ENCODE measurements at regions not wholly inside any gene's neighbourhood (a gene's known extent, or its start where the extent isn't known, plus 50 kb on each side); places are given as distances from the start of the nearest gene placed in this dataset.

DNA sequence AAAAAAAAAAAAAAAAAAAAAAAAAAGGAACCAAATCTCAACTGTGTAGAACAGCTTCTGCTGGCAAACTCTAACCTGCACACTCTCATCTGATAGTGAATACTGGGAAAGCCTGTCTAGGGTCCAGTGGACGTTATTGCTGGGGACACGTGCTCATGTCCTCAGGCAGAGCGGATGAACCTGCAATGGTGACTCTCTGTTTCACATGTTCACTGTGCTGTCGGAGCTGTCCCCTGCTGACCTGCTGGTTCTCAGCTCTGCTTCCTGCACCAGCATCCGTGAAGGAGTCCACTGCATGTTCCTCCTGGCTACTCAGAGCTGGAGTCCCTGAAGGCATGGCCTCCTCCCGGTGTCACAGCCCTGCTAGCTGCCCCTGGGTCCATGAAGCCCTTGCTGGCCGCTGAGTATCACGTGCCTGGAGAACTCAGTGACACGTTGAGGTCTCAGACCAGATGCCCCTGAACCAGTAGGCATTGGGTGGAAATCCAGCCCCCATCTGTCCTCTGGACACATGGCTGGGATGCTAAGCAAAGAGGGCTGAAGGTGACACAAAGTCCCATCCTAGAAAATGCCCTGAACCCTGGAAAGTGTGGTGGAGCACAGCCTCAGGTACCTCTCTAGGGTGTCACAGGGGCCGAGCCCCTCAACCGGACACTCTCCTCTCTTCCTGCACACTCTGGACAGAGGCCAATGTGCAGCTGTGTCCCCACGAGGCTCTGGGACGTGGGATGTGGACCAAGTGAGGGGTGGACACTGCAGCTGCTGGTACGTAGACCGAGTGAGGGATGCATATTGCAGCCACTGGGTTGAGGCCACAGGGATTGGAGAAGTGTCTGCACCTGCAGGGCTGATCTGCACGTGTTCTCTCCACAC, 54.9 kb upstream of the FRMD1 start:
- Histone ChIP-seq H3K9me3 (ENCODE audit: low read length) (no peaks in the 10 kb centered on the region), H4K20me1 (ENCODE audit: insufficient read depth, low read length) (no peaks in the 10 kb centered on the region), H3K27ac (ENCODE audit: low read depth, low read length, poor library complexity, severe bottlenecking) (no peak overlapping the region), H3K36me3 (ENCODE audit: insufficient read depth, low read length) (no peaks in the 10 kb centered on the region), H3K9me2 (ENCODE audit: insufficient read depth, low read length) (no peaks in the 10 kb centered on the region), H3K79me2 (ENCODE audit: insufficient read depth, low read depth, low read length) (no peaks in the 10 kb centered on the region), H3K4me1 (ENCODE audit: insufficient read depth, low read length, poor library complexity, severe bottlenecking) (no peaks in the 10 kb centered on the region), H3K4me3 (ENCODE audit: low read depth, low read length, poor library complexity, severe bottlenecking) (no peak overlapping the region), H2AFZ (ENCODE audit: low read length) (no peak overlapping the region), H3K4me2 (ENCODE audit: low read length) (no peak overlapping the region)
- TF ChIP-seq, protein P1, sequence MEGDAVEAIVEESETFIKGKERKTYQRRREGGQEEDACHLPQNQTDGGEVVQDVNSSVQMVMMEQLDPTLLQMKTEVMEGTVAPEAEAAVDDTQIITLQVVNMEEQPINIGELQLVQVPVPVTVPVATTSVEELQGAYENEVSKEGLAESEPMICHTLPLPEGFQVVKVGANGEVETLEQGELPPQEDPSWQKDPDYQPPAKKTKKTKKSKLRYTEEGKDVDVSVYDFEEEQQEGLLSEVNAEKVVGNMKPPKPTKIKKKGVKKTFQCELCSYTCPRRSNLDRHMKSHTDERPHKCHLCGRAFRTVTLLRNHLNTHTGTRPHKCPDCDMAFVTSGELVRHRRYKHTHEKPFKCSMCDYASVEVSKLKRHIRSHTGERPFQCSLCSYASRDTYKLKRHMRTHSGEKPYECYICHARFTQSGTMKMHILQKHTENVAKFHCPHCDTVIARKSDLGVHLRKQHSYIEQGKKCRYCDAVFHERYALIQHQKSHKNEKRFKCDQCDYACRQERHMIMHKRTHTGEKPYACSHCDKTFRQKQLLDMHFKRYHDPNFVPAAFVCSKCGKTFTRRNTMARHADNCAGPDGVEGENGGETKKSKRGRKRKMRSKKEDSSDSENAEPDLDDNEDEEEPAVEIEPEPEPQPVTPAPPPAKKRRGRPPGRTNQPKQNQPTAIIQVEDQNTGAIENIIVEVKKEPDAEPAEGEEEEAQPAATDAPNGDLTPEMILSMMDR (conservative IDR thresholded peaks at IDR 0.05; ENCODE audit: low read length) = no peak
- no peak for TF ChIP-seq EZH2phosphoT487 (IDR thresholded peaks at IDR 0.05; ENCODE audit: borderline replicate concordance, low read depth, low read length)
- ChIA-PET CTCF (ENCODE audit: unreplicated experiment) (no interaction called here), POLR2A (interaction anchor here (1.1 kb wide), 1 partner anchor 640 kb away, joined by 6 read pairs; no protein-coding TSS in a partner anchor)
- intact Hi-C loops (cut with micrococcal nuclease; ENCODE audit: unreplicated experiment) = no loop called here
- DNase-seq (ENCODE audit: low spot score) = no peak
- BruUV-seq (replicated peaks) = no TSS peak

DNA sequence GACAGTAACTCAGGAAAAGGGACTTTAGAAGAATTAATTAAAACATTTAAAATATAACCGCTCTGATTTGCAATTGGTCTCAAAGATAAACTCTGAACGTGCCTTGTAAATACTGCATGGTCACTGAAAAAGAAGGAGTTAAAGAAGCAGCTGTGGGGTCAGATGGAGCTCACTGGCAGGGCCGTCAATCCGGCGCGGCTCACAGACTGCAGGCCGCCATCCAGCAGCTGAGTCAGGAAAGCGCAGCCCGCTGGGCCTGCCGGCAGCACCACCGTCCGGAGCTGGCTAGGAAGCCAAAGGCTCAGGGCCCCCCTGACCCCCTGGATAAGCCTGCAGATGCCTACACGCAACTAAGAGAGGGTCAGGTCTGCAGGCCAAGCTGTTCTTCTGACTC, 54.2 kb upstream of the FRMD1 start:
- DNase-seq (ENCODE audit: low spot score) = no peak
- intact Hi-C loops (cut with micrococcal nuclease; ENCODE audit: unreplicated experiment) = no loop called here
- POLR2A ChIA-PET = interaction anchor here (1.1 kb wide), 1 partner anchor 641 kb away, joined by 6 read pairs; no protein-coding TSS in a partner anchor
- Histone ChIP-seq H3K9me3 (ENCODE audit: low read length) (no peaks in the 10 kb centered on the region), H3K79me2 (ENCODE audit: insufficient read depth, low read depth, low read length) (no peaks in the 10 kb centered on the region), H3K36me3 (ENCODE audit: insufficient read depth, low read length) (no peaks in the 10 kb centered on the region), H4K20me1 (ENCODE audit: insufficient read depth, low read length) (no peaks in the 10 kb centered on the region), H3K27ac (ENCODE audit: low read depth, low read length, poor library complexity, severe bottlenecking) (no peak overlapping the region), H3K9me2 (ENCODE audit: insufficient read depth, low read length) (no peaks in the 10 kb centered on the region), H3K4me1 (ENCODE audit: insufficient read depth, low read length, poor library complexity, severe bottlenecking) (no peaks in the 10 kb centered on the region), H3K4me2 (ENCODE audit: low read length) (no peak overlapping the region), H3K4me3 (ENCODE audit: low read depth, low read length, poor library complexity, severe bottlenecking) (no peak overlapping the region), H2AFZ (ENCODE audit: low read length) (no peak overlapping the region)
- TF ChIP-seq EZH2phosphoT487 (IDR thresholded peaks at IDR 0.05; ENCODE audit: borderline replicate concordance, low read depth, low read length) = no peak
- TF ChIP-seq, protein P1 (conservative IDR thresholded peaks at IDR 0.05; ENCODE audit: low read length) = no peak
- CTCF ChIA-PET (ENCODE audit: unreplicated experiment) = no interaction called here
- BruUV-seq (replicated peaks) = no TSS peak

DNA sequence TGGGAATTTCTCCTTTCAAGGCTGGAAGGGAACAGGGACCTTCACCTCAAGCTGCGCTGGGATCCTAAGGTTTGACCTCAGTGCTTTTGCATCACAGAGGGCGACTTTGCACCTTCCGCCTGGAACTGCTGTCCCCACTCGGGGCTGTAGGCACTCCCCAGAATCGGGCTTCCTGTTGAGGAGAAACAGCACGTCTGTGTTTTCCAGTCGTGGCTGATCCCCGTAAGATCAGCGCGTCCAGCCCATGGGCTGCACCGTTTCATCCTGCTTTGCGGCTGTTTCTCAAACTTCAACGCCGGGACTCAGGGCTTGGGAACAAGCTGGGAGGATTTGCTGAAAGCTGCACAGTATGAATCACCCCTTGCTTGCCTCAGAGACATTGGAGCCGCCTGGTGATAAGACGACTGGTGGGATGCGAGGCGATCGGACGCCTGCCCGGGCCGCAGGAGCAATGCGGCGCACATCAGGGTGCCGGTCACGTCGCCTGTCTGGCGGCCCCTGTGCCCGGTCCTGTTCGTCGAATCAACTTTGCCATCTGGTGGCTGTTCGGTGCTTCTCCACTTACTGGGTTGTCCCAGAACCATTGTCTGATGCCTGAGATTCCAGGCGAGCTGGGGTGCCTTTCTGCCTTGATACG, 53.6 kb upstream of the FRMD1 start:
- no peak for TF ChIP-seq EZH2phosphoT487 (IDR thresholded peaks at IDR 0.05; ENCODE audit: borderline replicate concordance, low read depth, low read length)
- TF ChIP-seq, protein P1 (conservative IDR thresholded peaks at IDR 0.05; ENCODE audit: low read length) = no peak
- Histone ChIP-seq H3K79me2 (ENCODE audit: insufficient read depth, low read depth, low read length) (no peaks in the 10 kb centered on the region), H3K9me3 (ENCODE audit: low read length) (no peaks in the 10 kb centered on the region), H3K4me3 (ENCODE audit: low read depth, low read length, poor library complexity, severe bottlenecking) (no peak overlapping the region), H3K36me3 (ENCODE audit: insufficient read depth, low read length) (no peaks in the 10 kb centered on the region), H3K9me2 (ENCODE audit: insufficient read depth, low read length) (no peaks in the 10 kb centered on the region), H3K4me1 (ENCODE audit: insufficient read depth, low read length, poor library complexity, severe bottlenecking) (no peaks in the 10 kb centered on the region), H4K20me1 (ENCODE audit: insufficient read depth, low read length) (no peaks in the 10 kb centered on the region), H3K4me2 (ENCODE audit: low read length) (no peak overlapping the region), H2AFZ (ENCODE audit: low read length) (no peak overlapping the region), H3K27ac (ENCODE audit: low read depth, low read length, poor library complexity, severe bottlenecking) (no peak overlapping the region)
- BruUV-seq (replicated peaks) = no TSS peak
- ChIA-PET CTCF (ENCODE audit: unreplicated experiment) (no interaction called here), POLR2A (interaction anchor here (1.1 kb wide), 1 partner anchor 642 kb away, joined by 6 read pairs; no protein-coding TSS in a partner anchor)
- intact Hi-C loops (cut with micrococcal nuclease; ENCODE audit: unreplicated experiment) = no loop called here
- DNase-seq (ENCODE audit: low spot score) = no peak
